Liver (tissue), 8 donors: ENCODE measurements at regions not wholly inside any gene's neighbourhood (a gene's known extent, or its start where the extent isn't known, plus 50 kb on each side); places are given as distances from the start of the nearest gene placed in this dataset.

ENCODE experiments used
- DNase-seq: peaks from one replicate; pipeline ENCODE4 v3.0.0-alpha.2; 2017; ENCODE audit warnings: low spot score
- H3K27ac ChIP-seq, 2 donors: one replicate each; pipeline ENCODE4 v1.7.0; 2013; ENCODE audit warnings: inconsistent platforms in 2 of 2, low read length in 2 of 2, control low read depth in 1 of 2, low read depth in 1 of 2, mild to moderate bottlenecking in 1 of 2
- H3K27me3 ChIP-seq, 4 donors: one replicate each; pipeline versions ENCODE4 v1.6.1 to v1.7.0; 2013; ENCODE audit warnings: low read length in 3 of 4, inconsistent platforms in 1 of 4, mild to moderate bottlenecking in 1 of 4, moderate library complexity in 1 of 4; ENCODE audit not compliant: control insufficient read depth in 4 of 4, insufficient read depth in 4 of 4
- H3K36me3 ChIP-seq, 4 donors: one replicate each; pipeline versions ENCODE4 v1.6.1 to v1.7.0; 2013; ENCODE audit warnings: low read length in 3 of 4, mild to moderate bottlenecking in 3 of 4, low read depth in 1 of 4, moderate library complexity in 1 of 4; ENCODE audit not compliant: control insufficient read depth in 4 of 4, insufficient read depth in 3 of 4
- H3K4me1 ChIP-seq, 4 donors: one replicate each; pipeline versions ENCODE4 v1.6.1 to v1.7.0; 2013; ENCODE audit warnings: low read length in 3 of 4, mild to moderate bottlenecking in 3 of 4, moderate library complexity in 1 of 4; ENCODE audit not compliant: control insufficient read depth in 4 of 4, insufficient read depth in 4 of 4
- H3K4me3 ChIP-seq, 3 donors: one replicate each; pipeline versions ENCODE4 v1.6.1 to v1.7.0; 2013; ENCODE audit warnings: low read length in 3 of 3, control low read depth in 1 of 3, low read depth in 1 of 3, mild to moderate bottlenecking in 1 of 3
- H3K9ac ChIP-seq, 2 donors: one replicate each; pipeline ENCODE4 v1.7.0; 2013; ENCODE audit warnings: low read length in 2 of 2, mild to moderate bottlenecking in 2 of 2, moderate library complexity in 2 of 2, control low read depth in 1 of 2, low read depth in 1 of 2
- H3K9me3 ChIP-seq, 4 donors: one replicate each; pipeline versions ENCODE4 v1.6.1 to v1.7.0; 2013; ENCODE audit warnings: low read length in 3 of 4; ENCODE audit not compliant: control insufficient read depth in 4 of 4
- CTCF ChIP-seq: fragments of 150-350 bp; IDR thresholded peaks from 2 replicates; pipeline ENCODE4 v1.5.1; 2017; ENCODE audit warnings: improper control_type of control experiment, low read depth, low read length; ENCODE audit not compliant: missing input control
- EGR1 ChIP-seq, 2 donors: IDR thresholded peaks; 2 replicates each; pipeline ENCODE4 v1.6.1; 2016 to 2018; ENCODE audit warnings: antibody characterized with exemption in 2 of 2, low read depth in 2 of 2
- FOXA1 ChIP-seq: IDR thresholded peaks from 2 replicates; pipeline ENCODE4 v1.6.1; 2016; ENCODE audit warnings: antibody characterized with exemption
- FOXA2 ChIP-seq: IDR thresholded peaks from 2 replicates; pipeline ENCODE4 v1.6.1; 2016; ENCODE audit warnings: antibody characterized with exemption
- GABPA ChIP-seq, 2 donors: IDR thresholded peaks in 1 of 2; conservative IDR thresholded peaks in 1 of 2; 2 replicates each; pipeline ENCODE4 v1.6.1; 2016; ENCODE audit warnings: antibody characterized with exemption in 2 of 2, mild to moderate bottlenecking in 1 of 2, moderate library complexity in 1 of 2
- HNF4G ChIP-seq: IDR thresholded peaks from 2 replicates; pipeline ENCODE4 v1.6.1; 2016; ENCODE audit warnings: antibody characterized with exemption
- JUND ChIP-seq, 2 donors: IDR thresholded peaks; 2 replicates each; pipeline ENCODE4 v1.6.1; 2016; ENCODE audit warnings: antibody characterized with exemption in 2 of 2
- MAX ChIP-seq: IDR thresholded peaks from 2 replicates; pipeline ENCODE4 v1.6.1; 2016; ENCODE audit warnings: antibody characterized with exemption
- NR2F2 ChIP-seq: IDR thresholded peaks from 2 replicates; pipeline ENCODE4 v1.6.1; 2016; ENCODE audit warnings: antibody characterized with exemption
- RAD21 ChIP-seq, 2 donors: IDR thresholded peaks; 2 replicates each; pipeline ENCODE4 v1.6.1; 2016; ENCODE audit warnings: antibody characterized with exemption in 2 of 2, mild to moderate bottlenecking in 2 of 2
- RXRA ChIP-seq, 2 donors: IDR thresholded peaks; 2 replicates each; pipeline ENCODE4 v1.6.1; 2017 to 2018; ENCODE audit warnings: antibody characterized with exemption in 2 of 2, mild to moderate bottlenecking in 1 of 2
- TAF1 ChIP-seq: conservative IDR thresholded peaks from 2 replicates; pipeline ENCODE4 v1.6.1; 2016; ENCODE audit warnings: antibody characterized with exemption, mild to moderate bottlenecking
- YY1 ChIP-seq: IDR thresholded peaks from 2 replicates; pipeline ENCODE4 v1.6.1; 2016; ENCODE audit warnings: antibody characterized with exemption, mild to moderate bottlenecking
- ZBTB33 ChIP-seq: IDR thresholded peaks from 2 replicates; pipeline ENCODE4 v1.6.1; 2016; ENCODE audit warnings: antibody characterized with exemption
- WGBS: extraction: QIAGEN DNeasy Blood & Tissue Kit; methylation state at CpG from one replicate; pipeline ENCODE4 v1.1.7; 2013; 5-methylcytosine and 5-hydroxymethylcytosine counted together
- TF ChIP-seq, protein P1 (sequence below): IDR thresholded peaks from 2 replicates; pipeline ENCODE4 v1.6.1; 2016; ENCODE audit warnings: antibody characterized with exemption
- TF ChIP-seq, protein P2 (sequence below): IDR thresholded peaks from 2 replicates; pipeline ENCODE4 v1.6.1; 2016; ENCODE audit warnings: antibody characterized with exemption, mild to moderate bottlenecking
- donor health status: healthy.
- donor health status: healthy.
- donor health status: healthy.
- donor health status: healthy.
- donor health status: healthy.

DNA sequence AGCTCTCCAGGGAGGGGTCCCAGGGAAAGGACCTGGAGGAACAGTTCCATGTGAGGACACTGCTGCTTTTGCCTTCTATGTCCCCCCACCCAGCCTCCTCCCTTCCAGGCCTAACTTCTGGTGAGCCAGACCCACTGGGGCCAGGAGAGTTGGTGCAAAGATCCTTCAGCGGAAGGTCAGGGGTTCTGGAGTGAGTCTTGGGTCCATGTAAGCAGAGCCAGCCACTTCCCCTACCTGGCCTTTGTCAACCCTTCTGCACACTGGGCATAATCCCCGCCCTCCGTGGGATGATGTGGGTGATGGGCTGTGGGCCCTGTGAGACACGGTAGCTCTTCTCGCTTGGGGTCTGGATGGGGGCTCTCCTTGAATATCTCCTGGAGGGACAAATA is 76.9 kb downstream of the RHOB start:
- no peak overlapping the region for H3K27ac ChIP-seq
- H3K9me3 ChIP-seq: no peaks in the 10 kb centered on the region
- no peak overlapping the region for H3K9ac ChIP-seq
- no peak for DNase-seq
- H3K27me3 ChIP-seq: no peaks in the 10 kb centered on the region
- H3K4me3 ChIP-seq: no peak overlapping the region
- peaks cover 10 to 19% (median 15%) of the 10 kb centered on the region in 4 donors for H3K4me1 ChIP-seq
- TF ChIP-seq, protein P1, sequence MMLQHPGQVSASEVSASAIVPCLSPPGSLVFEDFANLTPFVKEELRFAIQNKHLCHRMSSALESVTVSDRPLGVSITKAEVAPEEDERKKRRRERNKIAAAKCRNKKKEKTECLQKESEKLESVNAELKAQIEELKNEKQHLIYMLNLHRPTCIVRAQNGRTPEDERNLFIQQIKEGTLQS: no peak
- TF ChIP-seq FOXA1: no peak
- WGBS: 97% methylated on average over 5 of the region's 5 CpGs
- no peaks in the 10 kb centered on the region for H3K36me3 ChIP-seq

DNA sequence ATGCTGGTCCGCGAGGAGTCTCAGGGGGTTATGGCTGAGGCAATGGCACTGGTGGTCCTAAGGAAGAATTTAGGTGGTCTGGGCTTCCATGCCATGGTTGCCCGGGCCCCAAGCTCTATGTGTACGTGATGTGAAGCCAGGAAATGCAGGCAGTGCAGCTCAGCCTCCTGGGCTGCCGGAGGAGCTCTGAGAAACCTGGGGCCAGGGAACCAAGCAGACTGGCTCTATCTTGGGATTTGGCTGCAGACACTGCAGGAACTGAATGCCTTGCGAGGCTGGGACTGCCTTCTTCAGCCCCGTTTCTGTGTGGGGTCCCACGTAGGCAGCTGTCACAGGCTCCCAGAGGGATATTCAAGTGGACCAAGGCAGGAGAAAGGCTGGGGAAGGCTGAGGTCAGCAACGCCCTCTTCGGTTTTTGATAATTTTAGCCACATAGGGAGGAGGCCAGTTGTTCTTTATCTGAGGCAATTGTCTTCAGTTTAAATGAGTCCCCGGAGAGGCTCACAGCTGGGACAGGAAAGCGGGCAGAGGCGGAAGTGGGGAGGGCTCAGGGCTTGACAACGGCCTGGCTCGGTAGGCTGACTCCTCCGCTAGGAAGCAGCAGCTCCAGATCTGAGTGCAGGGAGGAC is 77.7 kb downstream of the RHOB start:
- no peak for TF ChIP-seq MAX
- no peak for TF ChIP-seq EGR1 (IDR thresholded peaks at IDR 0.05; ENCODE audit: low read depth in 2 of 2)
- TF ChIP-seq, protein P1: no peak
- no peak for TF ChIP-seq CTCF
- TF ChIP-seq ZBTB33: no peak
- no peak for TF ChIP-seq HNF4G
- TF ChIP-seq FOXA2: no peak
- TF ChIP-seq NR2F2: no peak
- TF ChIP-seq FOXA1: no peak
- no peak for TF ChIP-seq YY1
- no peak for TF ChIP-seq RAD21 (IDR thresholded peaks at IDR 0.05)
- TF ChIP-seq JUND (IDR thresholded peaks at IDR 0.05): no peak
- TF ChIP-seq GABPA (IDR thresholded peaks at IDR 0.05 in 1 of 2, conservative IDR thresholded peaks at IDR 0.05 in 1 of 2): no peak
- no peak for TF ChIP-seq TAF1
- TF ChIP-seq, protein P2, sequence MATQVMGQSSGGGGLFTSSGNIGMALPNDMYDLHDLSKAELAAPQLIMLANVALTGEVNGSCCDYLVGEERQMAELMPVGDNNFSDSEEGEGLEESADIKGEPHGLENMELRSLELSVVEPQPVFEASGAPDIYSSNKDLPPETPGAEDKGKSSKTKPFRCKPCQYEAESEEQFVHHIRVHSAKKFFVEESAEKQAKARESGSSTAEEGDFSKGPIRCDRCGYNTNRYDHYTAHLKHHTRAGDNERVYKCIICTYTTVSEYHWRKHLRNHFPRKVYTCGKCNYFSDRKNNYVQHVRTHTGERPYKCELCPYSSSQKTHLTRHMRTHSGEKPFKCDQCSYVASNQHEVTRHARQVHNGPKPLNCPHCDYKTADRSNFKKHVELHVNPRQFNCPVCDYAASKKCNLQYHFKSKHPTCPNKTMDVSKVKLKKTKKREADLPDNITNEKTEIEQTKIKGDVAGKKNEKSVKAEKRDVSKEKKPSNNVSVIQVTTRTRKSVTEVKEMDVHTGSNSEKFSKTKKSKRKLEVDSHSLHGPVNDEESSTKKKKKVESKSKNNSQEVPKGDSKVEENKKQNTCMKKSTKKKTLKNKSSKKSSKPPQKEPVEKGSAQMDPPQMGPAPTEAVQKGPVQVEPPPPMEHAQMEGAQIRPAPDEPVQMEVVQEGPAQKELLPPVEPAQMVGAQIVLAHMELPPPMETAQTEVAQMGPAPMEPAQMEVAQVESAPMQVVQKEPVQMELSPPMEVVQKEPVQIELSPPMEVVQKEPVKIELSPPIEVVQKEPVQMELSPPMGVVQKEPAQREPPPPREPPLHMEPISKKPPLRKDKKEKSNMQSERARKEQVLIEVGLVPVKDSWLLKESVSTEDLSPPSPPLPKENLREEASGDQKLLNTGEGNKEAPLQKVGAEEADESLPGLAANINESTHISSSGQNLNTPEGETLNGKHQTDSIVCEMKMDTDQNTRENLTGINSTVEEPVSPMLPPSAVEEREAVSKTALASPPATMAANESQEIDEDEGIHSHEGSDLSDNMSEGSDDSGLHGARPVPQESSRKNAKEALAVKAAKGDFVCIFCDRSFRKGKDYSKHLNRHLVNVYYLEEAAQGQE: no peak
- TF ChIP-seq RXRA (IDR thresholded peaks at IDR 0.05): no peak
- no peaks in the 10 kb centered on the region for H3K27me3 ChIP-seq
- no peaks in the 10 kb centered on the region for H3K36me3 ChIP-seq
- 66% methylated on average over 16 of the region's 16 CpGs for WGBS
- H3K4me3 ChIP-seq: no peak overlapping the region
- peaks cover 10 to 19% (median 15%) of the 10 kb centered on the region in 4 donors for H3K4me1 ChIP-seq
- no peaks in the 10 kb centered on the region for H3K9me3 ChIP-seq
- H3K9ac ChIP-seq: no peak overlapping the region
- peak overlapping the region; percentile 43 to 50 for H3K27ac ChIP-seq
- DNase-seq: no peak
